ENCODE measurements at regions not wholly inside any gene's neighbourhood (a gene's known extent, or its start where the extent isn't known, plus 50 kb on each side); places are given as distances from the start of the nearest gene placed in this dataset.
"Not testable (repeated sequence)": the region's sequence is repeated elsewhere in the genome, so short reads cannot be mapped to it uniquely, and the experiment has no call there.

- DNase-seq (ENCODE audit: low spot score, unreplicated experiment); H3K4me1 Mint-ChIP-seq (ENCODE audit: low read depth); H3K27ac Mint-ChIP-seq; H3K9me3 Mint-ChIP-seq (ENCODE audit: low read depth); H3K36me3 Mint-ChIP-seq (ENCODE audit: insufficient read depth); H3K4me3 Mint-ChIP-seq (ENCODE audit: low read depth); H3K27me3 Mint-ChIP-seq: not testable (repeated sequence)
Measured at GRCh38 chr17:18546514-18547398, 70.2 kb downstream of the LGALS9C start.

DNA sequence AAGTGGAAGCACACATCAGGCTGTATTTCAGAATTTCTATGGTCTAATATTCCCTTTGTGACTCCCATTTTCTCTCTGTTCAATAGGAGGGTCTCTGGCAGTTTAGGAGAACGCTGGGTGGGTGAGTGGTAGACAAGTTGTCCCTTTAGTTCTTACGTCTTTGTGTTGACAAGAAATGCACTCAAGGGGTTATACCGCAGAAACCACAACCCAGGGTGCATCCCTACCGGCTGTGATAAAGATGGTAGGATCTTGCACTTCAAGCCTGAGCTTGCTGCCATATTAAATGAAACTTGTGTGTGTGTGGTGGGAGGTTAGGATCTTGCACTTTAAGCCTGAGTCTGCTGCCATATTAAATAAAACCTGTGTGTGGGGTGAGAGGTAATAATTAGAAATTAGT lies 80.5 kb downstream of the LGALS9C start:
- not testable (repeated sequence) for H3K4me3 Mint-ChIP-seq (ENCODE audit: low read depth); DNase-seq (ENCODE audit: low spot score, unreplicated experiment); H3K27me3 Mint-ChIP-seq; H3K36me3 Mint-ChIP-seq (ENCODE audit: insufficient read depth); H3K27ac Mint-ChIP-seq; H3K4me1 Mint-ChIP-seq (ENCODE audit: low read depth); H3K9me3 Mint-ChIP-seq (ENCODE audit: low read depth)

DNA sequence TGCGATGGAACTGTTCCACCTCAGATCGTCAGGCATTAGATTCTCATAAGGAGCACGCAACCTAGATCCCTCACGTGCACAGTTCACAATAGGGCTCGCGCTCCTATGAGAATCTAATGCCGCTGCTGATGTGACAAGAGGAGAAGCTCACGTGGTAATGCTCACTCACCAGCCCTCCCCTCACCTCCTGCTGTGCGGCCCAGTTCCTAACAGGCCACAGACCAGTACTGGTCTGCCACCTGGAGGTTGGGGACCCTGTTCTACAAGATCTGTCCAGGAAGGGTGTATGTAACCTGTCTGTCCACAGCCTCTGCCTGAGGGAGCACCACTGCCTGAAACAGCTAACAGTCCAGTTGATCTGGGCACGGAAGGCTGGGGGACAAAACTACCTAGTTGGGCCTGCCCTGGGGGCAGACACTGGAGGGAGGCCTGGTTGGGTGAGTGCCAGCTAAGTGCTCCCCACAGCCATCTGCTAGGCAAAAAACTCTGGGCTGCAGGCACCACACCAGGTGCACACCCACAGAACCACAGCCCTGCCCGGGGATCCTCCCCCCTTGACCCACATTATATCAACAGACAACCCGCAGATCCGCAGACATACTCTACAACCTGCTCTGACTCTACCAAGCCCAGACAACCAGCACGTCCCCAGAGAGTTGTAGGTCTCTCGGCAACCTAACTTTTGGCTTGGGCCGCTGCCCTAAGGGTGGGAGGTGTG lies 80.7 kb downstream of the TBC1D28 start:
- not testable (repeated sequence) for H3K36me3 Mint-ChIP-seq (ENCODE audit: insufficient read depth); DNase-seq (ENCODE audit: low spot score, unreplicated experiment); H3K27me3 Mint-ChIP-seq; H3K9me3 Mint-ChIP-seq (ENCODE audit: low read depth); H3K4me1 Mint-ChIP-seq (ENCODE audit: low read depth); H3K4me3 Mint-ChIP-seq (ENCODE audit: low read depth); H3K27ac Mint-ChIP-seq

GRCh38 chr17:18564099-18564448 lies 80.1 kb downstream of the TBC1D28 start:
- H3K36me3 Mint-ChIP-seq (ENCODE audit: insufficient read depth); H3K9me3 Mint-ChIP-seq (ENCODE audit: low read depth); H3K27ac Mint-ChIP-seq; H3K4me1 Mint-ChIP-seq (ENCODE audit: low read depth); DNase-seq (ENCODE audit: low spot score, unreplicated experiment); H3K27me3 Mint-ChIP-seq; H3K4me3 Mint-ChIP-seq (ENCODE audit: low read depth): not testable (repeated sequence)
- peak; percentile 64 for TF ChIP-seq CTCF (IDR thresholded peaks at IDR 0.05; ENCODE audit: unreplicated experiment)

- not testable (repeated sequence) for DNase-seq (ENCODE audit: low spot score, unreplicated experiment); H3K9me3 Mint-ChIP-seq (ENCODE audit: low read depth); H3K27ac Mint-ChIP-seq; H3K27me3 Mint-ChIP-seq; H3K4me3 Mint-ChIP-seq (ENCODE audit: low read depth); H3K36me3 Mint-ChIP-seq (ENCODE audit: insufficient read depth)
- H3K4me1 Mint-ChIP-seq (ENCODE audit: low read depth): peaks cover 16% of the 10 kb centered on the region
Measured at GRCh38 chr17:18568108-18568995, 75.8 kb downstream of the TBC1D28 start.

GRCh38 chr17:18569489-18569913 lies 74.7 kb downstream of the TBC1D28 start:
- Mint-ChIP-seq H3K4me3 (ENCODE audit: low read depth) (peak overlapping the region; percentile 73), H3K27ac (peak overlapping the region; percentile 45), H3K4me1 (ENCODE audit: low read depth) (peaks cover 13% of the 10 kb centered on the region)
- H3K27me3 Mint-ChIP-seq; H3K9me3 Mint-ChIP-seq (ENCODE audit: low read depth); DNase-seq (ENCODE audit: low spot score, unreplicated experiment); H3K36me3 Mint-ChIP-seq (ENCODE audit: insufficient read depth): not testable (repeated sequence)

DNA sequence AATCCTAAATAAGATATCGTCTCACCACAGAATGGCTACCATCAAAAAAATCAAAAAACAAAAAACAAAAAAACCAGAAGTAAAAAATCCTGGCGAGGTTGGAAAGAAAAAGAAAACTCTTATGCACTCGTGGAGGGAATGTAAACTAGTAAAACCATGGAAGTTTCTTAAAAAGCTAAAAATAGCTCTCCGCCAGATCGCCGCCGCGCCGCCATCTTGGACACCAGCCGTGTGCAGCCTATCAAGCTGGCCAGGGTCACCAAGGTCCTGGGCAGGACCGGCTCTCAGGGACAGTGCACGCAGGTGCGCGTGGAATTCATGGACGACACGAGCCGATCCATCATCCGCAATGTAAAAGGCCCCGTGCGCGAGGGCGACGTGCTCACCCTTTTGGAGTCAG lies 71.7 kb downstream of the TBC1D28 start:
- H3K27me3 Mint-ChIP-seq, H3K27ac Mint-ChIP-seq: not testable (repeated sequence)

DNA sequence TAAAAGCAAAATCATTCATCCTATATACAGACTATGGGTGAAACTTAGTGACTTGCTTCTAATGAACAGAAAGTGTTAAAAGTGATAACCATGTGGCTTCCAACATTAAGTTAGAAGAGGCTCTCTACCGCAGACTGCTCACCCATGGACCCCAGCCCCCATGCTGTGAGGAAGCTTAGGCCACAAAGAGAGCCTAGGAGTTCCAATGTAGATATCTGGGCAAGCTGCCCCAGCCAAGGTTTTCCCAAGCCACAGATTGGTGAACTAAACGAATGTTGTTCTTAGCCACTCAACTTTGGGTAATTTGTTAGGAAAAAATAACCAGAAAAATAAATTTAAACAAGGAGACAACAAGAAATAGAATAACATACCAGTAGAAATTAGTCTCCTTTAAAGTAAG lies 70.1 kb downstream of the TBC1D28 start:
- H3K27ac Mint-ChIP-seq; H3K36me3 Mint-ChIP-seq (ENCODE audit: insufficient read depth); H3K4me1 Mint-ChIP-seq (ENCODE audit: low read depth); DNase-seq (ENCODE audit: low spot score, unreplicated experiment); H3K27me3 Mint-ChIP-seq; H3K9me3 Mint-ChIP-seq (ENCODE audit: low read depth); H3K4me3 Mint-ChIP-seq (ENCODE audit: low read depth): not testable (repeated sequence)

More for the DNA sequence above, 71.7 kb downstream of the TBC1D28 start:
- not testable (repeated sequence) for H3K4me3 Mint-ChIP-seq (ENCODE audit: low read depth); H3K9me3 Mint-ChIP-seq (ENCODE audit: low read depth); H3K36me3 Mint-ChIP-seq (ENCODE audit: insufficient read depth); DNase-seq (ENCODE audit: low spot score, unreplicated experiment)
- H3K4me1 Mint-ChIP-seq (ENCODE audit: low read depth): peaks cover 13% of the 10 kb centered on the region

Data from progenitor cell of endocrine pancreas (in vitro differentiated cells).